GM21576 (cell line): ENCODE measurements at regions not wholly inside any gene's neighbourhood (a gene's known extent, or its start where the extent isn't known, plus 50 kb on each side); places are given as distances from the start of the nearest gene placed in this dataset.

ENCODE experiments used
- ATAC-seq: cut with Tn5 transposase; IDR thresholded peaks from one replicate; pipeline ENCODE4 v1.9.1; 2021; ENCODE audit warnings: mild to moderate bottlenecking, moderate library complexity; ENCODE audit not compliant: unreplicated experiment

DNA sequence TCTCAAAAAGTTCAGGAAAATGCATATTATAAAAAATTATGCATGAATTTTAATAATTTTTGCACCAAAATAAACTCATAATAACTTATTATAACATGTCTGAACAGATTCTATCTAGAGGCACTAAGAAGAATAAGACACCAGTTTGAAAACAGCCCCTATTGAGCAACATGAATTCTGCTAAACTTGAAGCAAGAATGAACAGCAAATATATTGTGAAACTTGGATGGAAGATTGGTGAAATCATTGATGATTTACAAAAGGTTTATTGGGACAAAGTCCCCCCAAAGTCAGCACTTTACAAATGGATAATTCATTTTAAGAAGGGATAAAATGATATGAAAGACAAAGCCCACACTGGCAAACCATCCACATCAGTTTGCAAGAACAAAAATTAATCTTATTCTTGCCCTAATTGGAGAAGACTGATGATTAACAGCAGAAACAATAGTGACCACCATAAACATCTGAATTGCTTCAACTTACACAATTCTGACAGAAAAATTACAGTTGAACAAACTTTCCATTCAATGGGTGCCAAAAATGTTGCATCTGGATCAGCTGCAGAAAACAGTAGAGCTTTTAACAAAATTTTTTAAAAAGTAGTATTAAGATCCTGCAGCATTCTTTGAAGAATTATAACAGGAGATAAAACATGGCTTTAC lies 257.5 kb upstream of the FAT3 start:
- no peak for ATAC-seq

DNA sequence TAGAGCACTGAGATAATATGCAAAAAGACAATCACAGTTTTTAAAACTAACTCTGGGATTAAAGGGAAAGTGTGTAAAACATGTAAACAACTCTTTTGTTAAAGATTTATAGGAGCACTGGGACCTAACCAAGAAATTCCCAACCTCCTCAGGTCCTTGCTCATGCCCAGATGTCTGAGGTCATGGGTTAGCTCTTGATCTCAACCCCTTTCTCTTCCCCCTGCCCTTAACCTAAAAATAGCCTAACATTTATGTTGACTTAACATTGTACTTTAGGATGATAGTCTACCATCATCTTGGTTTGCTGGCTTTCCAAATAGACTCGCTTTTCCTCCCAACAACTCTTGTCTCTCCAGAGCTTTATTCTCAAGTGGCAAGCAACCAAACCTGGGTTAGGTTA lies 258.2 kb upstream of the FAT3 start:
- no peak for ATAC-seq

DNA sequence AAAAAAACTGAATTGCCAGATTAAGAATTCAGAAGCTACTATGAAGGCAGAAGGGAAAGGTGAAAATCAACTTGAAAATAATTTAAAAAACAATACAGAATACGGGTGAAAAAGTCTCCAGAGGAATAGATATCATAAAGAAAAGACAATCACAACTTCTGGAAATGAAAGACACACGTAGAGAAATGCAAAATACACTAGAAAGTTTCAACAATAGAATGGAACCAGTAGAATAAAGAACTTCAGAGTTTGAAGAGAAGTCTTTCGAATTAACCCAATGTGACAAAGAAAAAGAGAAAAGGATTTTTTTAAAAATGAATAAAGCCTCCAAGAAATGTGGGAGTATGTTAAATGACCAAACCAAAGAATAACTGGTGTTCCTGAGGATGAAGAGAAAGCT lies 263.8 kb upstream of the FAT3 start:
- no peak for ATAC-seq

DNA sequence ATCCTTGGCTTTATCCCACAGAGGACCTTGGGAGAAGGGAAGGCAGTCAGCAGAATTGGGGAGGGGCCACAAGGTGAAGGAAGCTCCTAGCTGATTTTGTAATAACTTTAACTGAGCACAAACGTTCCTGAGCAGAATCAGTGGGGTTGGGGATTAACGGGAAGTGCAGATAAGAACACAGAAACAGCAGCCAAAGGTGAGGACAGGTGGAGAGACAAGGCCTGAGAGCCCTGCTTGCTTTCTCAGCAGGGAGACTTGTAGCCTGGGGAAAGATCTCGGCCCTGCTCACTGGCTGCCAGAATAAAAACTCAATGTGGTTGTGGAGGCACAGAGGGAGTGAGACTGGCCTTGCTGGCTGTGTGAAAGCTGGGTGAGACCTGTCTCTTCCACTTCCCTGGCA lies 265.2 kb upstream of the FAT3 start:
- ATAC-seq, result no peak

DNA sequence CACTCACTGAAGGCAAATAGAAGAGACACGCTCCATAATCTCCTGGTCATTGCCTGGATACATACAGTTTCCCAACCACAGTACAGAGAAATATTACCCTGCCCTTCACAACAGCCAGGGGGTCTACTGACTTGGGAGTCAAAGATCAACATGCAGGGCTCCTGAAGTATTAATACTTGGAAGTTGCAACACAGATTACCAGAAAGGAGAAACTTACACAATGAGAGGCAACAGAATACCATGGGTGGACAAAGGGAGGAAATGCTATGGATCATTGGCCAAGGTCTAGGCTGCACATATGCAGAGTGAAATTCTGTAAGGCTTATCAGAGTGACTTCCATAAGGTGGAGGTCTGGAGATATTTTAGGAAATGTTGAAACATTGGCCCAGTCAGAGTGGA lies 267.9 kb upstream of the FAT3 start:
- no peak for ATAC-seq

DNA sequence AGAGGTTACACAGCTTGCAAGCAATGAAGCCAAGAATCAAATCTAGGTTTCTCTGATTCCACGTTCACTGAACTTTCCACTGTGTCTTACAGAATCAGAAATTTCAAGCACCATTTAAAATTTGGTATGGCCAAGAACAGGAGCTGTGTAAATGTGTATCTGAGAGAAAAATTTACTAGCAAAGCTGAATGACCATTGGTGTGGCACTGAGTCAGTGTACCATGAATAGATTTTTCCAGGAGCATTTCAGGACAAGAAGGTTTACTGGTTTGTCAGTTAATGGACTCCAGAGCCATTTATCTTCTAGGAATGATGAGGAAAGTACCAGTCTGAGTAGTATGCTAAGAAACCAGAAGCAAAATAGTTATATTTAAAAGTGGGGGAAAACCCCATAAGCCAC lies 269.4 kb upstream of the FAT3 start:
- ATAC-seq, result no peak

DNA sequence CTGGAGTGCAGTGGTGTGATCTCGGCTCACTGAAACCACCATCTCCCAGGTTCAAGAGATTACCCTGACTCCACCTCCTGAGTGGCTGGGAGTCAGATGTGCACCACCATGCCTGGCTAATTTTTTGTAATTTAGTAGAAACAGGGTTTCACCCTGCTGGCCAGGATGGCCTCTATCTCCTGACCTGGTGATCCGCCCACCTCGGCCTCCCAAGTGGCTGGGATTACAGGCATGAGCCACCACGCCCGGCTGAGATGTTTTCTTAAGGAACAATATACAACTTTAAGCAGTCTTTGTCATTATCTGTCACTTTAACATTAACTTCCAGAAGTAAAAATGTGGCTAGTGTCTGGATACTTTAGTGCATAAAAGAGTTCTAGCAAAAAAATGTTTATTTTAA lies 272.6 kb upstream of the FAT3 start:
- no peak for ATAC-seq

DNA sequence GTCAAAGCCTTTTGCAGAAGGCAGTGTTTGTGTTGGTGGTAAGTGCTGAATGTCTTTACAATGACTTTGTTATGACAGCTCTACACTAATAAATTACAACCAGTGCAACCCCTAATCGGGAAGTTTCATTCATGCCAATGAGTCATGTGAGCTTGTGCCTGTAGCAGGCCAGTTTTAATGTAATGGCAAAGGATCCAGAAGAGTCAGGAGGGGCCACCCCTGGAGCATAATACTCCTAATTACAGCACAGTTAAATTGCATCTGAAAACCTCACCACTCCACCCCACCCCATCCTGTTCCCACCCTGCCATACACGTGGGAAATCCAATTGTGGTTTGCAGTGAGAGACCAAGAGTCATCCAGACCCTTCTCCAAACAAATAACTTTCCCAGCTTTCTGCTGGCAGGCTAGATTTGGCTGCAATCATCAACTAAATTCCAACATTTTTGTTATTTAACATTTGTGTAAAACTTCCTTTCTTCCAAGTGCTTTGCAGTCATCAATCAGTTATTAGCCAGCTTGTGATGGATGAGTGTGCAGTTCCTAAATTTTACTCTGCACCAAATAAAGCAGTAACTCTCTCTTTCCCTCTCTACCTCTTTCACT lies 277.3 kb upstream of the FAT3 start:
- no peak for ATAC-seq

DNA sequence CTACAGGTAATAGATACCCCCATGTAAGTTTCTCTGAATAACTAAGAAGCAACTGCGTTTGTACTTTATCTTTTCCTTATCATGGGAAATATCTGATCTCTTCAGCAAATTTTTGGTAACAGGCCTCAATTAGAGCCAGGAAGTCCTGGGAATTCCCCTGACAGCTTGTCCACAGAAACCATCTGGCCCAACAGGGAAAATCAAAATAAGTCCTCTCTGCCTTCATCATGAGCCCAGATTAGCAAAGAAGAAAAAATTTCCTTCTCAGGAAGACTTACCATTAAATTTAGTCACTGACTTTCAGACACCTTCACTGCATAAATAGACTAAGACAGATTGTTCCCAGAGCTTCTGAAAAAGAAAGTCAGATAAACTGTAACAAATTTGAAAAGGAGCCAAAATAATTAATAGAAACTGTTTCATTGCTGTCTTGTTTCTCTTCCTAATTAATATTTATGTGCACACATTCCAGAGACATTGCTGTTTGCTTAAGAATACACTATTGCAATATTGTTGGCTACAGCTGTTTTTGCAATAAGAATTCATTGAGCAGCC lies 278.1 kb upstream of the FAT3 start:
- ATAC-seq, result no peak

DNA sequence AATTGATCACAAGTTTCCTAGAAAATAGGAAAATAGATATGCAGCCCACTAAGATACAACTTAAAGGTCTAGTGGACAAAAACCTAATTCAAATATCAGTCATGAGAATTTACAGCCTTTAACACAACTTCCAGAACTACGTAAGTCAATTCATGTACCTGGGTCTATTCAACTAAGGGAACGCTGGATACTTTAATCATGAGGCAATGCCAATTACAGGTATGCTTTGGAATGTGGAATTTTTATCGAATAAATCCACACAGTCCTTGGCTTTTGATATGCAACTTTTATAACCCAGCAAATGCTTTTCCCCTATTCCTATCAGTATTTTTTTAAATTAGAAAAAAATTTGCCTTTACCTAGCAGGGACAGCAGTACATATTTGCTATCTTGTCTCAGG lies 289.5 kb upstream of the FAT3 start:
- no peak for ATAC-seq

DNA sequence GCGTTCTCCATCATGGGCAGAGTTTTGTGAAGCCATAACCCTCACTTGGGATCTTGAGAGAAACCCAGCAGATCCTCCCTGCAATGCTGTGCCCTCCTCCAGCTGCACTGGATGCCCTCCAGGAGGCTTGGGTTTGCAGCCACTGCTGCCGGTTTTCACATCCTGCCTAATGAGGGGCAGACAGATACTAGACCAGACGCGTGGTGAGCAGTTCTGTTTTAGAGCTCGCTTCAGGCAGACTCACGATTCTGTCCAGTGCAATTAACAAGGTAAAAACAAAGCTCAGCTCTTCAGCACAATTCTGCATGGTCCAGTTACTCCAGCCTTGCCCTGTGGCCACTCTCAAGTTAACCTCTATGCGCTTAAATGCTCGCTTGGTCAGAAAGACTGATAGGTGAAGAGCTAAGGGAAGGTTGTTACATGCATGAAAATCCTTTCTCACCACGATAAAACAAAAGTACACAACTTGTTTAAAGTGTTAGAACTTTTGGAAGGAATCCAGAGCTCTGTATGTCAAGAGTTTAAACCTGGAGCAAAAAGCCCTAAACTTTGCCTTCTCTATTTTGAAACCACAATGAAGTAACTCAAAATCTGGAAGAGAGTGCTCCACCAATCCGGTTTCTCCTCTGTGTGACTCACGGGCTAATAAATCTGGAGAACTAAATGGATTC lies 292.3 kb upstream of the FAT3 start:
- no peak for ATAC-seq

DNA sequence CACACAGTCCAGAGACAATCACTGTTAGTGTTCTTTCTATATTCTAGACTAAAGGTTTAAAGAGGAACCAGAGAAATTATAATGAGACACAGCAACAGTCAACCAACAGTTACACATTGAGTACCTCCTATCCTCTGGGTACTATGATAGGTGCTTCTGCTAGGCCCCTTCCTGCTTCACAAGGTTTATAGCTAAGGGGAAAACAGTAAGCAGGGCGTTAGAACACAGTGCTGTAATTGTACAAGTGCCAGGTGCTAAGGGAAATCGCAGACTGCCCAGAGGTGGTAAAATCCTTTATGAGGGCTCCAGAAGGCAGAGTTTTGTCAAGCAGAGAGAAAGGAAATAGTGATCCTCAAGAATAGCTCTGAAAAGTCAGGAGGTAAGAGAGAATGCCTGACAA lies 297.2 kb upstream of the FAT3 start:
- ATAC-seq, result no peak

DNA sequence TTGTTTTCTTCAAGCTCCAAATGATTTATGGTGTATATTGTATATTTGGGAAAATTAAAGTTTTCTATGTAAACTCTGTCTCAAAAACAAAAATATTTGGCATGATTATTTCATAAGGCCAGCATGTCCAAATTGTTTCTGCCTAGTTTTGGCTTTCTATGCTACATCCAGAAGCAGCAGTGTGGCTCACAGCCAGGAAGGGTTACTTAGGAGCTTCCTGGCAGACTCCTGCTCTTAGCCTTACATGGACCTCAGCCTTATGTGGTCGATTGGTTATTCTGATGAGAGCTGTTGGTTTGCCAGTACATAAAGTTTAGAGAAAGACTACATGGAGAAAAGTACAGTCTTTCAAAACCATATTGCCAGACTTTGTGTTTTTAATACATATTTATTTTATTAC lies 297.7 kb upstream of the FAT3 start:
- no peak for ATAC-seq

DNA sequence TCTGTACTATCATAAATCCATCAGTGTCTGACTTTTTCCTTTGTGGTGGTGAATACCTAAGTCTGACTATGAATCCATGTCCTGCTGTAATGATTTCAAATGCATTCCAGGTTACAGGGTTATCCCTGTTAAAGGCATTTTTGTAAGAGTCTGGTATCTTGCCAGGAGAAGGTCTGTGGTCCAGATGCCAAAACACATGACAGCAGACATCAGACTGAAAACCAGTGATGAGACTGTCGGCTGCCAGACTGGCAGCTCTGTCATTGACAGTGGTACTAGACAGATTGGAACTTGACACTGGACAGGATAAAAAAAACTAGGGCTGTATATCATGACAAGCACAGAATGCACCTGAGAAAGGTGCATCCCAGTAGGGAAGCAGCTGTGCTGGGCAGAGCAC lies 301.8 kb upstream of the FAT3 start:
- ATAC-seq, result no peak

DNA sequence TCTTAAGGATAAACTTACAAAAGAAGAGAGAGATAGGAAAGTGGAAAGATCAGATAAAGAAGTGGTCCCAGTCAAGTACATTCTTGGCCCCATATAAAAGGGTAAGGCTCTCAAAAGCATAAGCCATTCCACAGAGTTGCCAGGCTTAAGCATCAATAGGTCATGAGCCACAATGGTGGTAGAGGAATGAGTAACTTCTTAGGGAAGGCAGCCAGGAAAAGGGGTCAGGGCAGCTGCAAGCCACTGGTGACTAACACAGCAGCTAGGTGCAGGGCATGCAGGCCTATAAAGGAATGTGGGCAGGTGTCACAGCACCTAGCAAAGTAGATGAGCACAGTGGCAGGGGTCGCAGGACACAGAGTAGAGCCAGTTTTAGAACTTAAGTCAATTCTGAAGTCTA lies 302.6 kb upstream of the FAT3 start:
- ATAC-seq, result no peak

DNA sequence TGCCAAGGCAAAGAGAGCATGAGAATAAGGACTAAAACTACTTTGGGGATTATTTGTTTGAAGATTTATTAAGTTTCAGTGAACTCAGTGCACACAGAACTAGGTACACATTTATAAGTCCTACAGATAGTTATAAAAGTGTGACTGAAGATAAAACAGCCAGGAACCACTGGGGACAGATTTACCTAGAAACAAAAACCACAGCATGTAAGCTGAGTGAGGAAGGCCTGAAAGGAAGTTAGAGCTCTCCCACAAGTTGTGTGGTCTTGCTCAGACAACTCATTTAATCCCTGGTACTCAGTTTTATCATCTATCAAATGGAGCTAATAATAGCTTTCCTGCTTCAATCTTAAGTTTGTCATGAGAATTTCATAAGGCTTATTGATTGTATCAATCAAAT lies 311.2 kb upstream of the FAT3 start:
- ATAC-seq, result no peak

DNA sequence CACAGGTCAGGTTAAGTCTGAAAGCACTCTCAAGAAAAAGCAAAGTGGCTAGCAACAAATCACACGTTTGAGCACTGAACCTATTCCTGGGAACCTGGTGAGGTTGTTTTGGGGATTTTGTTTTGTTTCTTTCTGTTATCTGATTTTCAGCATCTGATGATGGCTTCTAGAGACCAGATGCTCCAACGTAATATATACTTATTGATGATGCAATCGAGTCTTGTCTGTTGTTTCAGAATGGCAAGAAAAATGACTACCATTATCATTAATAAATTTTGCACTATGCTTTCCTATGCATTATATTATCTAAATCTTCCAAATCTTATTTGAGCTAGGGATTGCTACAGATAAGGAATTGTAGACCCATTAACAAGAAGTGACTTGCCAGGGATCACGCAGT lies 312.3 kb upstream of the FAT3 start:
- ATAC-seq, result no peak

DNA sequence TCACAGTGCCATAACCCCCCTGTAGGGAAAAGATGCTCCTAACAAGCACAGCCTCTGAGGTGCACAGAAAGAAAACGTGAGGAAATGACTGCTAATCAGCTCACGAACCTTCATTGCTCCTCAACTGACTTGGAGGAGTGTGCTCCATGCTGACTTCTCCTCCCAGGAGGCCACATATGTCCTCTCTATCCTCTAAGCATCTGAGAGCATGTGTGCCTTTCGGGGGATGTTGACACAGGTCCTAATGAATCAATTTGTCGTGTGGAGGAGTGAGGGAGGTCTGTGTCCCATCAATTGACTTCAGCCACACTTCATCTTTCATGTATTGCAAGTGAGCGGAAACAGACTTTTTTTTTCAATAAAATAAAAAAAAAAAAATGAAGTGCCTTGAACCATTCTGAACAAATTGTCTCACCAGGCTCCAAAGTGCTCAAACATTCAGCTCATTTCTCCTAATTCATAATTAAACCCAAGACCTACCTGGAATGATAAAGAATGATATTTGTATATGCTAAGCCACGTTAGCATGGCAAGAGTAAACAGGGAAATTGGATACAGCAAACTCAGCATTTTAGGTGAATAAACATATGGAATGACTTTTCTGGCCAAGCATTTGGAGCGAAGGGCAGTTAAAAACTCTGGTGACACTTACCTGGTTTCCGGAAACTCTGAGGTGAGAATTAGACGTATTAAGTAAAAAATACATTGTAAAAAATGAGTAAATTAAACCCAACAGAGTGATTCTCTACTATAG lies 317.6 kb upstream of the FAT3 start:
- ATAC-seq, result no peak

DNA sequence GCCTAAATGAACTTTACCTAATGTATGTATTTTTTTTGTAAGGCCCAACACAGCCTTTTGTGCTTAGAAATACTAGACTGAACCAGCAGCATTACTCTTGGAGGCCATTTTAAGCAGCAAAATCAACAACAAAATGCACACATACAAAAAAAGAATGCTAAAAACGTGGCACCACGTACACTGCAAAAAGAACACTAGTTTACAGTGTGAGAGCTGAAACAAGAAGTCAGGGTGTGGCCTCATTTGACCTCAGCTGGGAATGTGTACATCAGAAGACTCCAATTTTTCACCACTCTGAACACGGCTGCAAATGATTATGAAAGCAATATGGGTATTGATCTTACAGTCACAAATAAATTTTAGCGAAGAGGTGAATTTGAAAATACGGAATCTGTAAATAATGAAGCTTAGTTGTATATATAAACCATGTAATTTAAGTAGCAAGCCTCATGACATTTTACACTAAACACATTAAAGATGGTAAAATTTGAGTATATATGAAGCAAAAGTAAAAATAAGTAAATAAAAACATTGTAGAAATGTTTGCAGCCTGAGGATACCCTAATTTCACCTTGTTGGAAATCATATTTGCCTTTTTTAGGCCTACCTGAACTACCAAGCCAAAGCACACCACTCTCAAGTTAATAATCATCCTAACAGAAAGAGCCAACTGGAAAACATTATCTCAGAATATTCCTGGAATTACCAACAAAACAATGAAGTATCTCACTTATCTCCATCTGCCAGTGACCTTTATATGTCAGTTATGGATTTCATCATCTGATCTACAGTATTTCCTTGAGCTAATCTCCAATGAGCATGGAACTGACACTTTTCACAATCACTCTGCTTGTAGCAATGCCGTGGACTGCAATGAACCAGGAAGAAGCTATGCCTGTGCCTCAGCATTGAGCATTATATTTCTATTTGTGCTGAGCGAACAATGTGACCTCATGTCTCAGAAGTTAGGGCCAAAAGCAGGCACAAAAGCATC lies 319.5 kb upstream of the FAT3 start:
- no peak for ATAC-seq

DNA sequence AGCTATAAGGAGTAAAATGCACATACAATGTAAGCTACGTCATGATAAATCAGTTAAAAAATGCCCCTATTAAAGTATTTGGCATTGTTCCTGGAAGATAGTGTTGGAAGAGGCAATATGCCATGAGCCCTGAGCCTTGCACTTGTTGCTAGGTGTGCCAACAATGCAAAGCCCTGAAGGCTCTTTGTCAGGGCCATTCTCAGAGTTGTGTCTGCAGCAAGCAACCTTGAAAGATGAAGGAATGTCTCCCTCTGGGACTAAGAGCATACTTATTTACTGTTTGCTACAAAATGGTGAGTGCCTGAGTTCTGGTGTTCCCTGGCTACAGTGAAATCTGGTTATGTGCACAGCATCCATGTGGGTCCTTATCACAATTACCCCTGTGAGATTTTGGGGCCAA lies 322.3 kb upstream of the FAT3 start:
- no peak for ATAC-seq
